ENCODE measurements at regions not wholly inside any gene's neighbourhood (a gene's known extent, or its start where the extent isn't known, plus 50 kb on each side); places are given as distances from the start of the nearest gene placed in this dataset.

- Histone ChIP-seq H3K4me1 (ENCODE audit: insufficient read depth, low read length) (no peaks in the 10 kb centered on the region), H3K9me3 (ENCODE audit: control insufficient read depth in 1 of 2, insufficient read depth in 1 of 2, low read length in 2 of 2) (peaks cover 0 to 20% of the 10 kb centered on the region in 2 experiments), H3K27me3 (ENCODE audit: control insufficient read depth in 1 of 2, insufficient read depth in 2 of 2, low read length in 2 of 2) (no peaks in the 10 kb centered on the region), H3K36me3 (ENCODE audit: insufficient read depth, low read length) (no peaks in the 10 kb centered on the region), H3K27ac (ENCODE audit: low read depth in 1 of 2, low read length in 2 of 2) (no peak overlapping the region), H3K4me3 (ENCODE audit: low read length) (no peak overlapping the region)
- Mint-ChIP-seq H3K4me1 (ENCODE audit: low read depth) (no peaks in the 10 kb centered on the region), H3K36me3 (ENCODE audit: low read depth) (no peaks in the 10 kb centered on the region), H3K9me3 (peaks cover 6% of the 10 kb centered on the region), H3K27me3 (no peaks in the 10 kb centered on the region), H3K4me3 (no peak overlapping the region), H3K27ac (no peak overlapping the region)
- no peak for DNase-seq
- CTCF ChIA-PET: no interaction called here
- no peak for TF ChIP-seq CTCF (IDR thresholded peaks at IDR 0.05)
- intact Hi-C loops (cut with DNase I, micrococcal nuclease): no loop called here
- no peak for ATAC-seq (ENCODE audit: poor library complexity)
- POLR2A ChIA-PET: no interaction called here
These were observed 170.1 kb downstream of the TFAP2C start for GRCh38 chr20:56799187-56799586.

- Mint-ChIP-seq H3K27me3 (no peaks in the 10 kb centered on the region), H3K9me3 (peaks cover 6% of the 10 kb centered on the region), H3K4me1 (ENCODE audit: low read depth) (no peaks in the 10 kb centered on the region), H3K27ac (no peak overlapping the region), H3K36me3 (ENCODE audit: low read depth) (no peaks in the 10 kb centered on the region), H3K4me3 (no peak overlapping the region)
- ChIA-PET POLR2A (no interaction called here), CTCF (no interaction called here)
- no peaks in the 10 kb centered on the region for H3K27me3 ChIP-seq (ENCODE audit: control insufficient read depth in 1 of 2, insufficient read depth in 2 of 2, low read length in 2 of 2)
- H3K4me3 ChIP-seq (ENCODE audit: low read length): no peak overlapping the region
- H3K36me3 ChIP-seq (ENCODE audit: insufficient read depth, low read length): no peaks in the 10 kb centered on the region
- DNase-seq: no peak
- H3K27ac ChIP-seq (ENCODE audit: low read depth in 1 of 2, low read length in 2 of 2): no peak overlapping the region
- H3K9me3 ChIP-seq (ENCODE audit: control insufficient read depth in 1 of 2, insufficient read depth in 1 of 2, low read length in 2 of 2): peaks cover 0 to 20% of the 10 kb centered on the region in 2 experiments
- no peak for TF ChIP-seq CTCF (IDR thresholded peaks at IDR 0.05)
- no peaks in the 10 kb centered on the region for H3K4me1 ChIP-seq (ENCODE audit: insufficient read depth, low read length)
- intact Hi-C loops (cut with DNase I, micrococcal nuclease): no loop called here
- no peak for ATAC-seq (ENCODE audit: poor library complexity)
These were observed 171.0 kb downstream of the TFAP2C start for GRCh38 chr20:56800088-56800487.

GRCh38 chr20:56801971-56802755 lies 173.1 kb downstream of the TFAP2C start:
- ATAC-seq (ENCODE audit: poor library complexity) (no peak), DNase-seq (no peak)
- no peak for TF ChIP-seq CTCF (IDR thresholded peaks at IDR 0.05)
- Histone ChIP-seq H3K27ac (ENCODE audit: low read depth in 1 of 2, low read length in 2 of 2) (no peak overlapping the region), H3K9me3 (ENCODE audit: control insufficient read depth in 1 of 2, insufficient read depth in 1 of 2, low read length in 2 of 2) (peaks cover 0 to 20% of the 10 kb centered on the region in 2 experiments), H3K4me1 (ENCODE audit: insufficient read depth, low read length) (no peaks in the 10 kb centered on the region), H3K27me3 (ENCODE audit: control insufficient read depth in 1 of 2, insufficient read depth in 2 of 2, low read length in 2 of 2) (no peaks in the 10 kb centered on the region), H3K36me3 (ENCODE audit: insufficient read depth, low read length) (no peaks in the 10 kb centered on the region), H3K4me3 (ENCODE audit: low read length) (no peak overlapping the region)
- no peaks in the 10 kb centered on the region for H3K4me1 Mint-ChIP-seq (ENCODE audit: low read depth)
- H3K4me3 Mint-ChIP-seq: no peak overlapping the region
- no peak overlapping the region for H3K27ac Mint-ChIP-seq
- intact Hi-C loops (cut with DNase I, micrococcal nuclease): no loop called here
- CTCF ChIA-PET: no interaction called here
- H3K27me3 Mint-ChIP-seq: peaks cover 4% of the 10 kb centered on the region
- H3K9me3 Mint-ChIP-seq: peaks cover 6% of the 10 kb centered on the region
- no peaks in the 10 kb centered on the region for H3K36me3 Mint-ChIP-seq (ENCODE audit: low read depth)
- POLR2A ChIA-PET: no interaction called here

Data from CD4-positive, alpha-beta T cell (primary cell).